ENCODE measurements at regions not wholly inside any gene's neighbourhood (a gene's known extent, or its start where the extent isn't known, plus 50 kb on each side); places are given as distances from the start of the nearest gene placed in this dataset.
"Not testable (repeated sequence)": the region's sequence is repeated elsewhere in the genome, so short reads cannot be mapped to it uniquely, and the experiment has no call there.

GRCh38 chr2:113351375-113352355 is 72.9 kb upstream of the PAX8 start:
- Mint-ChIP-seq H3K4me3 (no peak overlapping the region), H3K9me3 (no peaks in the 10 kb centered on the region)
- H3K4me3 ChIP-seq (ENCODE audit: low read length): no peak overlapping the region

GRCh38 chr2:113343800-113344199 is 65.1 kb upstream of the PAX8 start:
- ATAC-seq; H3K36me3 Mint-ChIP-seq; H3K9me3 Mint-ChIP-seq; H3K4me3 Mint-ChIP-seq; H3K4me3 ChIP-seq (ENCODE audit: low read length); intact Hi-C loops (cut with micrococcal nuclease); H3K4me1 Mint-ChIP-seq; H3K4me1 ChIP-seq (ENCODE audit: control insufficient read depth, insufficient read depth, low read length); H3K36me3 ChIP-seq (ENCODE audit: control insufficient read depth, insufficient read depth, low read length); DNase-seq; H3K9me3 ChIP-seq (ENCODE audit: control insufficient read depth, insufficient read depth, low read length); H3K27me3 ChIP-seq (ENCODE audit: control insufficient read depth, insufficient read depth, low read length); H3K27ac Mint-ChIP-seq; H3K27ac ChIP-seq (ENCODE audit: low read length): not testable (repeated sequence)
- 77% methylated on average over 1 of the region's 1 CpG for WGBS (ENCODE audit: insufficient coverage)
- H3K27me3 Mint-ChIP-seq (ENCODE audit: low read depth in 2 of 2): peaks cover 6 to 20% of the 10 kb centered on the region in 2 donors

More at GRCh38 chr2:113351375-113352355, 72.9 kb upstream of the PAX8 start:
- ATAC-seq (no peak), DNase-seq (no peak)
- no peak overlapping the region for H3K27ac ChIP-seq (ENCODE audit: low read length)
- TF ChIP-seq, protein P1, sequence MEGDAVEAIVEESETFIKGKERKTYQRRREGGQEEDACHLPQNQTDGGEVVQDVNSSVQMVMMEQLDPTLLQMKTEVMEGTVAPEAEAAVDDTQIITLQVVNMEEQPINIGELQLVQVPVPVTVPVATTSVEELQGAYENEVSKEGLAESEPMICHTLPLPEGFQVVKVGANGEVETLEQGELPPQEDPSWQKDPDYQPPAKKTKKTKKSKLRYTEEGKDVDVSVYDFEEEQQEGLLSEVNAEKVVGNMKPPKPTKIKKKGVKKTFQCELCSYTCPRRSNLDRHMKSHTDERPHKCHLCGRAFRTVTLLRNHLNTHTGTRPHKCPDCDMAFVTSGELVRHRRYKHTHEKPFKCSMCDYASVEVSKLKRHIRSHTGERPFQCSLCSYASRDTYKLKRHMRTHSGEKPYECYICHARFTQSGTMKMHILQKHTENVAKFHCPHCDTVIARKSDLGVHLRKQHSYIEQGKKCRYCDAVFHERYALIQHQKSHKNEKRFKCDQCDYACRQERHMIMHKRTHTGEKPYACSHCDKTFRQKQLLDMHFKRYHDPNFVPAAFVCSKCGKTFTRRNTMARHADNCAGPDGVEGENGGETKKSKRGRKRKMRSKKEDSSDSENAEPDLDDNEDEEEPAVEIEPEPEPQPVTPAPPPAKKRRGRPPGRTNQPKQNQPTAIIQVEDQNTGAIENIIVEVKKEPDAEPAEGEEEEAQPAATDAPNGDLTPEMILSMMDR (IDR thresholded peaks at IDR 0.05): no peak
- H3K4me1 Mint-ChIP-seq: no peaks in the 10 kb centered on the region
- H3K27me3 Mint-ChIP-seq (ENCODE audit: low read depth in 2 of 2): peaks cover 10 to 16% of the 10 kb centered on the region in 2 donors
- H3K4me1 ChIP-seq (ENCODE audit: control insufficient read depth, insufficient read depth, low read length): no peaks in the 10 kb centered on the region
- H3K27me3 ChIP-seq (ENCODE audit: control insufficient read depth, insufficient read depth, low read length): no peaks in the 10 kb centered on the region
- WGBS (ENCODE audit: insufficient coverage): 62% methylated on average over 8 of the region's 8 CpGs
- no peaks in the 10 kb centered on the region for H3K36me3 Mint-ChIP-seq
- H3K27ac Mint-ChIP-seq: no peak overlapping the region
- no peaks in the 10 kb centered on the region for H3K9me3 ChIP-seq (ENCODE audit: control insufficient read depth, insufficient read depth, low read length)
- intact Hi-C loops (cut with micrococcal nuclease): no loop called here
- no peaks in the 10 kb centered on the region for H3K36me3 ChIP-seq (ENCODE audit: control insufficient read depth, insufficient read depth, low read length)

GRCh38 chr2:113342650-113343049 is 63.9 kb upstream of the PAX8 start:
- Mint-ChIP-seq H3K36me3 (no peaks in the 10 kb centered on the region), H3K27ac (no peak overlapping the region), H3K4me3 (no peak overlapping the region), H3K27me3 (ENCODE audit: low read depth in 2 of 2) (peaks cover 6 to 20% of the 10 kb centered on the region in 2 donors), H3K4me1 (no peaks in the 10 kb centered on the region), H3K9me3 (no peaks in the 10 kb centered on the region)
- DNase-seq (peak in 1 of 2 donors; percentile 49), ATAC-seq (peak; percentile 21 to 51 (median 37))
- H3K27me3 ChIP-seq (ENCODE audit: control insufficient read depth, insufficient read depth, low read length): peaks cover 3% of the 10 kb centered on the region
- no peak overlapping the region for H3K27ac ChIP-seq (ENCODE audit: low read length)
- no peaks in the 10 kb centered on the region for H3K36me3 ChIP-seq (ENCODE audit: control insufficient read depth, insufficient read depth, low read length)
- intact Hi-C loops (cut with micrococcal nuclease): no loop called here
- H3K4me3 ChIP-seq (ENCODE audit: low read length): no peak overlapping the region
- peaks cover 7% of the 10 kb centered on the region for H3K4me1 ChIP-seq (ENCODE audit: control insufficient read depth, insufficient read depth, low read length)
- TF ChIP-seq, protein P1 (IDR thresholded peaks at IDR 0.05): no peak
- no peaks in the 10 kb centered on the region for H3K9me3 ChIP-seq (ENCODE audit: control insufficient read depth, insufficient read depth, low read length)
- 25% methylated on average over 9 of the region's 9 CpGs for WGBS (ENCODE audit: insufficient coverage)

DNA sequence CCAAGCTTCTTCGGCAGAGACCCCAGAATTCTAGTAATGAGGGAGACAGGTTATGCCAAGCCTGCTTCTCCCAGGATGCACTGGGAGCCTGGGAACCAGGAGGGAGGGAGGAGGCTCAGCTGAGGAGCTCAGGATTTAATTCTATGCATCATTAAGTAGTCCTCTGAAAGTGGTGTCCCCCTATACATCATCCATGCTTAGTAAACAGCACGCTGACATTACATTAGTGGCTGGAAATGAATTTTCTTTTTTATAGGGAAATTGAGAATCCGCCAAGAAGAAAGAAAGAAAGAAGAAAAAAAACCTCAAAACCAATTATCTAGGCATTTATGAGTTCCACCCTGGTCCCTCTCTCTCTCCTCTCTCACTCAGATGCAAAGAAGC is 63.1 kb upstream of the PAX8 start:
- H3K36me3 Mint-ChIP-seq; H3K36me3 ChIP-seq (ENCODE audit: control insufficient read depth, insufficient read depth, low read length); intact Hi-C loops (cut with micrococcal nuclease); H3K27me3 ChIP-seq (ENCODE audit: control insufficient read depth, insufficient read depth, low read length); H3K4me3 ChIP-seq (ENCODE audit: low read length); DNase-seq; H3K9me3 ChIP-seq (ENCODE audit: control insufficient read depth, insufficient read depth, low read length); H3K27ac ChIP-seq (ENCODE audit: low read length); H3K9me3 Mint-ChIP-seq; ATAC-seq; H3K4me3 Mint-ChIP-seq; H3K4me1 ChIP-seq (ENCODE audit: control insufficient read depth, insufficient read depth, low read length); H3K4me1 Mint-ChIP-seq; H3K27ac Mint-ChIP-seq: not testable (repeated sequence)
- no CpG with 5 or more reads among the region's 3 CpGs for WGBS (ENCODE audit: insufficient coverage)
- peaks cover 11 to 22% of the 10 kb centered on the region in 2 donors for H3K27me3 Mint-ChIP-seq (ENCODE audit: low read depth in 2 of 2)

All from natural killer cell (primary cell).